ENCODE measurements at regions not wholly inside any gene's neighbourhood (a gene's known extent, or its start where the extent isn't known, plus 50 kb on each side); places are given as distances from the start of the nearest gene placed in this dataset.

DNA sequence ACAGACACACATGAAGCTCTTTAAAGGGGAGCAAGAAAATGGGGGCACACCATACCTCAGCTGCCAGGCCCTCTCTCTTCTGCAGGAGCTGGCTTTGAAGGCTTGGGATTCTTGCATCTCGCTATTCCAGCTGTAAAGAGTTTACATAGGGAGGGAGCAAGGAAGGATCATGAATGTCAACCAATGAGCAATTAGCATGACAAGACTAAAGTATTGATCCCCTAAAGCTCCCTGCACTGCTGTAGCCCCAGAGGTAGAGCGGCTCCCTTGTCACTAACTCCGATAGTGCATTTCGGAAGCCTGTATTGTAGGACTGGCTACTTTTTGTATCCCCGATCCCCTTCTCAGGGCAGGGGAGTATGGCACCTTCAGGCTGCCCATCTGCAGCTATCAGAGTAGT lies 113.4 kb upstream of the PMFBP1 start:
- Histone ChIP-seq H3K4me3 (no peak overlapping the region), H3K27ac (no peak overlapping the region), H3K27me3 (no peaks in the 10 kb centered on the region), H3K9me3 (no peaks in the 10 kb centered on the region), H3K4me1 (peaks cover 0 to 14% (median 5%) of the 10 kb centered on the region in 4 donors), H3K36me3 (no peaks in the 10 kb centered on the region)
- no peak for DNase-seq
- WGBS, 2 donors = 95 to 97% methylated on average over 5 of the region's 5 CpGs
- TF ChIP-seq, protein P1, sequence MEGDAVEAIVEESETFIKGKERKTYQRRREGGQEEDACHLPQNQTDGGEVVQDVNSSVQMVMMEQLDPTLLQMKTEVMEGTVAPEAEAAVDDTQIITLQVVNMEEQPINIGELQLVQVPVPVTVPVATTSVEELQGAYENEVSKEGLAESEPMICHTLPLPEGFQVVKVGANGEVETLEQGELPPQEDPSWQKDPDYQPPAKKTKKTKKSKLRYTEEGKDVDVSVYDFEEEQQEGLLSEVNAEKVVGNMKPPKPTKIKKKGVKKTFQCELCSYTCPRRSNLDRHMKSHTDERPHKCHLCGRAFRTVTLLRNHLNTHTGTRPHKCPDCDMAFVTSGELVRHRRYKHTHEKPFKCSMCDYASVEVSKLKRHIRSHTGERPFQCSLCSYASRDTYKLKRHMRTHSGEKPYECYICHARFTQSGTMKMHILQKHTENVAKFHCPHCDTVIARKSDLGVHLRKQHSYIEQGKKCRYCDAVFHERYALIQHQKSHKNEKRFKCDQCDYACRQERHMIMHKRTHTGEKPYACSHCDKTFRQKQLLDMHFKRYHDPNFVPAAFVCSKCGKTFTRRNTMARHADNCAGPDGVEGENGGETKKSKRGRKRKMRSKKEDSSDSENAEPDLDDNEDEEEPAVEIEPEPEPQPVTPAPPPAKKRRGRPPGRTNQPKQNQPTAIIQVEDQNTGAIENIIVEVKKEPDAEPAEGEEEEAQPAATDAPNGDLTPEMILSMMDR (IDR thresholded peaks at IDR 0.05) = no peak
- no peak for TF ChIP-seq POLR2A (IDR thresholded peaks at IDR 0.05)
- TF ChIP-seq EP300 (IDR thresholded peaks at IDR 0.05) = no peak
- no peak for TF ChIP-seq POLR2AphosphoS5 (IDR thresholded peaks at IDR 0.05)
- intact Hi-C loops (cut with DNase I) = no loop called here

DNA sequence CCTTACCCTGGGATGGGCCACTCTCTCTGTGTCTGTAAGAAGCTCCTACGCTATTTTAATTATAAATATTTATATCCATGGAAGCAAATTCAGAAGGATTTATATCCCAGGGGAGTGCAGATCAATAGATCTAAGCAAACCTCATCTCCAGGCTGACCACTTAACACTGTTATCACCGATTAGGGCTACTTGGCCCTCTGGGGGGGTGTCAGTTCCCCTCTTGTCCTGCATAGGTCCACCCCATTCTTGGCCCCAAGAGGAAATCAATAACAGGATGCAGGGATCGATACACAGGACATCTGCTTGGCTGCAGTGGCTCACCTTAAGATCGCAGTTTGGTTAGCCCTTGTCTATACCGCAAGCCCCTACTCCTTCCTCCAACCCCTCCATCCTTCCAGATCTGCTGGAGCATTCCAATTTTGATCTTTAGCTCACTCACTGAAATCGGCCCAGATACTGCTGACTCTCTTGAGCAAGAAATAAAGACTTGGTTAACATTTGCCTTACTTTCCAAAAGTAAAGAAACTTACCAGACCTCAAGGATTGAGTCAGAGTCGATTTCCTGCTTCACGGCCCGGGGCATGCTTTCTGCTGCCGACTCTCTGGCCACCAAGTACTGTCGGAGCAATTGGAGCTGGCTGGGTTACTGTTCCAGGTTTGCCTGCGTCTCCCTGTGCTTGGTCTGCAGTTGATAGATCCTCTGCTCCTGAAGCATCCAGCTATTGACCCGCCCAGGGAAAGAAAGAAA lies 112.3 kb upstream of the PMFBP1 start:
- TF ChIP-seq EP300 (IDR thresholded peaks at IDR 0.05) (no peak), POLR2A (IDR thresholded peaks at IDR 0.05) (no peak), POLR2AphosphoS5 (IDR thresholded peaks at IDR 0.05) (no peak)
- TF ChIP-seq, protein P1 (IDR thresholded peaks at IDR 0.05) = no peak
- H3K9me3 ChIP-seq = no peaks in the 10 kb centered on the region
- WGBS, 2 donors = 93 to 95% methylated on average over 13 of the region's 13 CpGs
- no peak overlapping the region for H3K27ac ChIP-seq
- H3K27me3 ChIP-seq = no peaks in the 10 kb centered on the region
- intact Hi-C loops (cut with DNase I) = no loop called here
- no peak for DNase-seq
- no peaks in the 10 kb centered on the region for H3K36me3 ChIP-seq
- no peak overlapping the region for H3K4me3 ChIP-seq
- H3K4me1 ChIP-seq = peaks cover 0 to 14% (median 5%) of the 10 kb centered on the region in 4 donors

DNA sequence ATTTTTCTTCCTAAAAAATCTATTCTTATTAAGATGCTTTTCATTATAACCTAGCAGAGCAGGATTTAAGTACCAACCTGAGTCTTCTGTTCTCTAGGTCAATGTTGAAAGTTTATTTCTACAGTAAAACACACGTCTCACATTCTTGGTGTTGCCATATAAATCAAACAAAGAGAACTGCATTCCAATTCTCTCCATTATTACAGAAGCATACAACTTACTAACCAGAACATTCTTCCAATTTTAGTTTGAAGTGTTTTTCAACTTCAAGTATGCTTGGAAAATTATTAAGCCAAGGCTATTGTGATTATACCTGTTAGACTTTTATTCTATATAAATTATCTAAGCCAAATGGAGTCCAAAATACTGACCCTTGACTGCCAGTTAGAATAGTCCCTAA lies 110.4 kb upstream of the PMFBP1 start:
- intact Hi-C loops (cut with DNase I) = no loop called here
- TF ChIP-seq, protein P1 (IDR thresholded peaks at IDR 0.05) = no peak
- TF ChIP-seq POLR2AphosphoS5 (IDR thresholded peaks at IDR 0.05) (no peak), POLR2A (IDR thresholded peaks at IDR 0.05) (no peak)
- Histone ChIP-seq H3K4me3 (no peak overlapping the region), H3K4me1 (peaks cover 0 to 14% (median 5%) of the 10 kb centered on the region in 4 donors), H3K9me3 (no peaks in the 10 kb centered on the region), H3K27ac (peak overlapping the region in 1 of 4 donors; percentile 6), H3K27me3 (no peaks in the 10 kb centered on the region), H3K36me3 (no peaks in the 10 kb centered on the region)
- no peak for DNase-seq
- 48 to 69% methylated on average over 1 of the region's 1 CpG for WGBS, 2 donors

DNA sequence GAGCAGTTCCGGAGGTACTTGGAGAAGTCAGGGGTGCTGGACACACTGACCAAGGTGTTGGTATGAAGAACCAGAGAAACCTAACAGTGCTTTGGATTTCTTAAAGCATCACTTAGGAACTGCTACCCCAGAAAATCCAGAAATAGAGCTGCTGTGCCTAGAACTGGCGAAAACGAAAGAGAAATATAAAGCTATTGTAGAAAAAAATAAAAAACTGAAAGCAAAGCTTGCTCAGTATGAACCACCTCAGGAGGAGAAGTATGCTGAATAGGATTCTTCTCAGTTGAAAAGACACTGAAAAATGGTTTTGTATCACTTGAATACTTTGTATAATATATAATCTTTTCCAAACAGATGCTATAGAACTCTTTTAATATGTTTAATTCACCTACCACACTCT lies 106.3 kb upstream of the PMFBP1 start:
- WGBS, 2 donors = 94 to 97% methylated on average over 3 of the region's 3 CpGs
- intact Hi-C loops (cut with DNase I) = no loop called here
- Histone ChIP-seq H3K4me1 (peaks cover 0 to 14% (median 5%) of the 10 kb centered on the region in 4 donors), H3K27ac (no peak overlapping the region), H3K27me3 (no peaks in the 10 kb centered on the region), H3K36me3 (no peaks in the 10 kb centered on the region), H3K9me3 (no peaks in the 10 kb centered on the region), H3K4me3 (no peak overlapping the region)
- no peak for DNase-seq
- TF ChIP-seq POLR2AphosphoS5 (IDR thresholded peaks at IDR 0.05) (no peak), POLR2A (IDR thresholded peaks at IDR 0.05) (no peak), EP300 (IDR thresholded peaks at IDR 0.05) (no peak)
- TF ChIP-seq, protein P1 (IDR thresholded peaks at IDR 0.05) = no peak

DNA sequence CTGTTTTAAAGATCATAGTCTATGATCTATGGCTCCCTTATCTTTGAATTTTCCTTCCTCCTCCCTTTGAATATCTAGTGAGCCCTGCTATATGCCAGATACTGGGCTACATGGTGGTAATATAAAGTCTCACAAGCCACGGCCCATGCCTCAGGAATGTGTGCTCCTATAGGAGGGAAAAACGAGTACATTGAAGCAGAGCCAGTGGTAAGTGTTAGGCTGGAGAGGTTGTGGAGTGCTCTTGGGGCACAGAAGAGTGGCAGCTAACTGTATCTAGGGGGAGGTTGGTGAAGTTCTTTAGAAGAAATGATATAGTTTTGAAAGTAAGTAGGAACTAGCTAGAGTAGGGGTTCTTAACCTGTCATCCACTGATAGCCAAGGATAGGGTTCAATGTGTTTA lies 105.8 kb upstream of the PMFBP1 start:
- Histone ChIP-seq H3K9me3 (no peaks in the 10 kb centered on the region), H3K27me3 (no peaks in the 10 kb centered on the region), H3K27ac (no peak overlapping the region), H3K4me3 (no peak overlapping the region), H3K4me1 (peaks cover 0 to 11% (median 2%) of the 10 kb centered on the region in 4 donors), H3K36me3 (no peaks in the 10 kb centered on the region)
- TF ChIP-seq POLR2AphosphoS5 (IDR thresholded peaks at IDR 0.05) (no peak), EP300 (IDR thresholded peaks at IDR 0.05) (no peak), POLR2A (IDR thresholded peaks at IDR 0.05) (no peak)
- TF ChIP-seq, protein P1 (IDR thresholded peaks at IDR 0.05) = no peak
- 87% methylated on average over 2 of the region's 2 CpGs for WGBS, 2 donors
- DNase-seq = no peak
- intact Hi-C loops (cut with DNase I) = no loop called here

Measured in sigmoid colon (tissue), 6 donors.